GM13977 (cell line): ENCODE measurements at regions not wholly inside any gene's neighbourhood (a gene's known extent, or its start where the extent isn't known, plus 50 kb on each side); places are given as distances from the start of the nearest gene placed in this dataset.
"Not testable (repeated sequence)": the region's sequence is repeated elsewhere in the genome, so short reads cannot be mapped to it uniquely, and the experiment has no call there.

Experiments used
- DNase-seq: peaks from one replicate; pipeline ENCODE4 v3.0.0; 2012; ENCODE audit warnings: low spot score
- CTCF ChIP-seq: IDR thresholded peaks from 2 replicates; pipeline ENCODE4 v1.5.1; 2012; ENCODE audit warnings: mild to moderate bottlenecking, control low read depth; ENCODE audit not compliant: insufficient read depth; ENCODE audit errors: extremely low read depth, missing control alignments
- in situ Hi-C: fragments of 300-500 bp; cut with MboI; formaldehyde crosslinking; loops from one replicate; pipeline ENCODE4 v1.12.0; 2022; ENCODE audit warnings: low sequenced_read_pairs, low pct_unique_long_range_greater_than_20kb, mixed read lengths, inconsistent platforms; ENCODE audit not compliant: unreplicated experiment

- TF ChIP-seq CTCF: no peak
- in situ Hi-C loops: no loop called here
- DNase-seq: no peak
Measured at GRCh38 chr5:4580772-4581171, 559.4 kb upstream of the ADAMTS16 start.

DNA sequence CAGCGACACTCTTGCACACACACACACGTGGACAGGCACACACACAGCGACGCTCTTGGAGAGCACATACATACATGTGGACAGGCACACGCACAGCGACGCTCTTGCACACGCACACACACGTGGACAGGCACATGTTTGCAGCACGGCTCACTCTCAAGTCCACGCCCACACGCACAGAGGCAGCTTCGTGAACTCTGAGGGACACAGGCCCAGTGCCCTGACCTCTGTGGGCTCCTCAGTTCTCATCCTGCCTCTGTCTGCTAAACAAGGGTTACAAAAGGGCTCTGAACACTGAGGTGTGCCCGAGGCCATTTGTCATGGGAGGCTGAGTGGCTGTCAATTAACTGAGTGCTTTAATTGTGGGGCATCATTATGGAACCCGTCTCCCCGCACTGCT lies 558.8 kb upstream of the ADAMTS16 start:
- DNase-seq: no peak
- no peak for TF ChIP-seq CTCF
- in situ Hi-C loops: no loop called here

DNA sequence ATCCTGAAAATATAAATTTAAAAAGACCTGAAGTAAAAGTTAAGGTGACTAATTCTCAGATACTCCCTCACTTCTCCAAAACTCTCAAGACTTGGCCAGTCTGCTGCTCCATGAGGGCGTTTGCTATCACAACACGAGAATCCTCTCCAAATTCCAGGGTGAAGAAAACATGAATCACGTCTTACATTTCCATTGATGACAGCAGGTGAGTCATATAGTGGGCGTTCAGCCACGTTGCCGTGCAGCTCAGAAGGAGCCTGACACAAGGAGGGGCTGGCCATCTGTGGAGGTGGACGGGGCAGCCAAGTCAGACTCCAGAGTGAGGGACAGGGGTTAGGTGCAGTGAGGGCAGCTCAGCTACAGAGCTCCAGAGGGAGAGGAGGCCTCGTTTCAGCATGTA lies 555.1 kb upstream of the ADAMTS16 start:
- in situ Hi-C loops: no loop called here
- TF ChIP-seq CTCF: no peak
- DNase-seq: no peak

DNA sequence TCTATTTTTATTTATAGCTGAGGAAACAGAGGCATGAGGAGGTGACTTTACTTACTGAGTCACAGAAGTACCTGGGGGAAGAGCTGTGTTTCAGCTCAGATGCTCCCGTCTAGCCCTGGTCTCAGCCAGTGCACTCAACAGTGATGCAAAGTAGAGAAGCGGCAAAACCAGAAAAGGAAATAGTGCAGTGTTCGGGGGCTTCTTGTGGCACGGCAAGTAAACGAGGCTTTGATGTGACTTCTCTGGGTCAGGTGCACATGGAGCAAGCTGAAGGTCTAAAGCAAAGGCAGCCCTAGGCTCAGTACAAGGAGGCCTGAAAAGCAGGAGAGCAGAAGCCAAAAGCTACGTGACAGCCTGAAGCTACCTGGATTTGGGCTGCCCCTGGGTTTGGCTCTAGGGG lies 526.7 kb upstream of the ADAMTS16 start:
- in situ Hi-C loops: no loop called here
- no peak for DNase-seq
- no peak for TF ChIP-seq CTCF

DNA sequence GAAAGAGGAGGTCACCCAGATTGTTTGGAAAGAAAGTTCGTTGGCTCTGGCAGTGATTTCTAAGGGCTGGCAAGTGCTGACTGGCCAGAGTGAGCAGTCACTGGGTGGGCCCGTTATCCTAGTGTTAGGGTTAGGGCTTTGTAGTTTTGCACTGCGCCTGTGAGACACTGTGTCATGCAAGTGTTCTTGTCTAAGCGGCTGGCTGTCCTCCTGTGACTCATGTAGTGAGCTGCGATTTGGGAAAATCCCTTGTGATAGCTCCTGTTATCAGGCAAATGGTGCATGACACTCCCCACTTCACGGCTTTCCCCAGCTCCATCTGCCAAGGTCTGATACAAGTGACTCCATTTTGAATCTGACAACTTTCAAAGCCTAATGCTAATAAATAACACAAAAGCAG lies 526.0 kb upstream of the ADAMTS16 start:
- in situ Hi-C loops: no loop called here
- no peak for TF ChIP-seq CTCF
- no peak for DNase-seq

DNA sequence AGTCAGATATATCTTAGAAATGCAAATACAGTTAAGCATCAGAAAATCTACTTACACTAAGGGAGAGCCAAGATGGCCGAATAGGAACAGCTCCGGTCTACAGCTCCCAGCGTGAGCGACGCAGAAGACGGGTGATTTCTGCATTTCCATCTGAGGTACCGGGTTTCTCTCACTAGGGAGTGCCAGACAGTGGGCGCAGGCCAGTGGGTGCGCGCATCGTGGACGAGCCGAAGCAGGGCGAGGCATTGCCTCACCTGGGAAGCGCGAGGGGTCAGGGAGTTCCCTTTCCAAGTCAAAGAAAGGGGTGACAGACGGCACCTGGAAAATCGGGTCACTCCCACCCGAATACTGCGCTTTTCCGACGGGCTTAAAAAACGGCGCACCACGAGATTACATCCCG lies 524.8 kb upstream of the ADAMTS16 start:
- in situ Hi-C loops, DNase-seq: not testable (repeated sequence)

DNA sequence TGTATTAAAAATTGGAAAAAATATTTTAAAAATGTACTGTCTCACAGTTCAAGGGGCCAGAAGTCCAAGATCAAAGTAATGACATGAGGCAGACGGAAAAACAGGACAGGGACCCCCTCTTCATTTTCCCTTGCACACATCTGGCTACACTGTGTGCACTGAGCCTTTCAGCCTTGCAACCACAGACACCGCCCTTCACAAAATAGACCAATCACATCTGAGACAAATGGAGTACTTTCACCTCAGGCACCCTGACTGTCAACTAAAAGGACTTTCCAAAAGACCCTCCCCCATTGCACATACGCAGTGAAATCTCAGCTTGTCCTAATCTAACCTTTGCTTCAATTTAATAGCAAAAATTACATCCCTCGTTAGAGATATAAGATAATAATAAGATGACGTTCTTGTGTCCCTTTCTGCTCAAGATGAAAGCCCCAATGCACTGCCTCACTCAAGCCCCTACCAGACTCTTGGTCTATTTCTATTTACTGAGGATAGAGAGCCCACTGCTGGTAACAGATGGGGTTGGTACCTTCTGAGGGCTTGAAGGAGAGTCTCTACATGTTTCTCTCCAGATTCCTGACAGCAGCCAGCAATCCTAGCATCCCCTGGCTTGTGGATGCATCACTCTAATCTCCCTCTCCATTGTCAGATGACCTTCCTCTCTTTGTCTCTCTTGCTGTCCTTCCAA lies 514.8 kb upstream of the ADAMTS16 start:
- no peak for TF ChIP-seq CTCF
- no peak for DNase-seq
- in situ Hi-C loops: no loop called here
